ENCODE measurements at regions not wholly inside any gene's neighbourhood (a gene's known extent, or its start where the extent isn't known, plus 50 kb on each side); places are given as distances from the start of the nearest gene placed in this dataset.

GRCh38 chr2:142347751-142348150, 216.9 kb upstream of the LRP1B start:
- TF ChIP-seq CTCF (IDR thresholded peaks at IDR 0.05; ENCODE audit: insufficient read depth, low read depth, low read length, missing control alignments): no peak
- DNase-seq (ENCODE audit: low read depth): peak; percentile 59
- no peak overlapping the region for H3K4me3 ChIP-seq (ENCODE audit: low read length)

- no peak for TF ChIP-seq CTCF (IDR thresholded peaks at IDR 0.05; ENCODE audit: insufficient read depth, low read depth, low read length, missing control alignments)
- no peak overlapping the region for H3K4me3 ChIP-seq (ENCODE audit: low read length)
- DNase-seq (ENCODE audit: low read depth): no peak
These were observed 208.4 kb upstream of the LRP1B start for GRCh38 chr2:142339261-142339660.

GRCh38 chr2:142332196-142332595, 201.4 kb upstream of the LRP1B start:
- no peak for DNase-seq (ENCODE audit: low read depth)
- no peak overlapping the region for H3K4me3 ChIP-seq (ENCODE audit: low read length)
- no peak for TF ChIP-seq CTCF (IDR thresholded peaks at IDR 0.05; ENCODE audit: insufficient read depth, low read depth, low read length, missing control alignments)

GRCh38 chr2:142330458-142330857, 199.6 kb upstream of the LRP1B start:
- TF ChIP-seq CTCF (IDR thresholded peaks at IDR 0.05; ENCODE audit: insufficient read depth, low read depth, low read length, missing control alignments): no peak

GRCh38 chr2:142325870-142326269, 195.1 kb upstream of the LRP1B start:
- TF ChIP-seq CTCF (IDR thresholded peaks at IDR 0.05; ENCODE audit: insufficient read depth, low read depth, low read length, missing control alignments): no peak
- DNase-seq (ENCODE audit: low read depth): no peak
- H3K4me3 ChIP-seq (ENCODE audit: low read length): no peak overlapping the region

More at GRCh38 chr2:142330458-142330857, 199.6 kb upstream of the LRP1B start:
- no peak overlapping the region for H3K4me3 ChIP-seq (ENCODE audit: low read length)
- DNase-seq (ENCODE audit: low read depth): no peak

GRCh38 chr2:142323206-142323605, 192.4 kb upstream of the LRP1B start:
- peak; percentile 64 for DNase-seq (ENCODE audit: low read depth)
- H3K4me3 ChIP-seq (ENCODE audit: low read length): no peak overlapping the region
- TF ChIP-seq CTCF (IDR thresholded peaks at IDR 0.05; ENCODE audit: insufficient read depth, low read depth, low read length, missing control alignments): no peak

- no peak for TF ChIP-seq CTCF (IDR thresholded peaks at IDR 0.05; ENCODE audit: insufficient read depth, low read depth, low read length, missing control alignments)
- peak; percentile 30 for DNase-seq (ENCODE audit: low read depth)
- H3K4me3 ChIP-seq (ENCODE audit: low read length): no peak overlapping the region
These were observed 191.0 kb upstream of the LRP1B start for GRCh38 chr2:142321706-142322280.

All from epithelial cell of esophagus (primary cell).